ENCODE measurements at regions not wholly inside any gene's neighbourhood (a gene's known extent, or its start where the extent isn't known, plus 50 kb on each side); places are given as distances from the start of the nearest gene placed in this dataset.

- peaks cover 1% of the 10 kb centered on the region for H3K36me3 Mint-ChIP-seq (ENCODE audit: insufficient read depth)
- no peak for TF ChIP-seq CTCF (IDR thresholded peaks at IDR 0.05; ENCODE audit: unreplicated experiment)
- peaks cover 4% of the 10 kb centered on the region for H3K27me3 Mint-ChIP-seq
- H3K4me1 Mint-ChIP-seq (ENCODE audit: low read depth), result no peaks in the 10 kb centered on the region
- DNase-seq (ENCODE audit: low spot score, unreplicated experiment), result no peak
- H3K9me3 Mint-ChIP-seq (ENCODE audit: low read depth), result peaks cover 14% of the 10 kb centered on the region
- H3K27ac Mint-ChIP-seq, result no peak overlapping the region
- no peak overlapping the region for H3K4me3 Mint-ChIP-seq (ENCODE audit: low read depth)
Measured at GRCh38 chr5:168059131-168059530, 232.3 kb upstream of the WWC1 start.

DNA sequence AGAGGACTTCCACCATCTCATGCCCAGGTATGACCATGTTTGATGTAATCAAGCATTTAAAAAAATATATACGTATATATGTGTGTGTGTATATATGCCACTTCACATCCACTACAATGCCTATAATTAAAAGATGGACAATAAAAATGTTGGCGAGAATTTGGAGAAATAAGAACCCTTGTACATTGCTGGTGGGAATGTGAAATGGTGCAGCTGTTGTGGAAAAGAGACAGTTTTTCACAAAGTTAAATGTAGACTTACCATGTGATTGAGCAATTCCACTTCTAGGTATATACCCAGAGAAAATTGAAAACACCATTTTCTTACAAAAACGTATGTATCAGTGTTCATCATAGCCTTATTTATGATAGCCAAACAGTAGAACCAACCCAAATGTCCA, 229.2 kb upstream of the WWC1 start:
- H3K27me3 Mint-ChIP-seq, result no peaks in the 10 kb centered on the region
- H3K36me3 Mint-ChIP-seq (ENCODE audit: insufficient read depth), result peaks cover 1% of the 10 kb centered on the region
- peaks cover 1% of the 10 kb centered on the region for H3K4me1 Mint-ChIP-seq (ENCODE audit: low read depth)
- peaks cover 11% of the 10 kb centered on the region for H3K9me3 Mint-ChIP-seq (ENCODE audit: low read depth)
- DNase-seq (ENCODE audit: low spot score, unreplicated experiment), result no peak
- no peak overlapping the region for H3K4me3 Mint-ChIP-seq (ENCODE audit: low read depth)
- no peak for TF ChIP-seq CTCF (IDR thresholded peaks at IDR 0.05; ENCODE audit: unreplicated experiment)
- H3K27ac Mint-ChIP-seq, result no peak overlapping the region

DNA sequence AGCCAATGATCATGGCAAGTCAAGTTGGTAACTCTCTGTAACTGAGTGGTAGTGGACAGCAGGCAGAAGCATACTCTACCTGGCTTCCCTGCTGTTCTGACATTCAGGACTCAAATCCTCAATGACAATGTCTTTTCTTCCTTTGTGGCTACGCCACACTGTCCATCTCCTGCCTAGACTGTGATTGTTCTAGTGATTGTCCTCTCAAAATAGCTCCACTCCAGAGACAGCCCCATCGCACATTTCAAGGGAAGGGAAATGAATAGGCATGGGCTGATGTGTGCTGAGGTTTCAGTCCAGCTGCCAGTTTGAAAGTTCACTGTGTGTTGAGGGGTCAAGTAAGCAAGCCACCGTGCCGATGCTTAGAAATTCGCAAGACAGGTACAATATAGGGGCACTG, 227.0 kb upstream of the WWC1 start:
- Mint-ChIP-seq H3K4me3 (ENCODE audit: low read depth) (no peak overlapping the region), H3K27me3 (peaks cover 7% of the 10 kb centered on the region), H3K9me3 (ENCODE audit: low read depth) (no peaks in the 10 kb centered on the region), H3K36me3 (ENCODE audit: insufficient read depth) (no peaks in the 10 kb centered on the region), H3K27ac (no peak overlapping the region), H3K4me1 (ENCODE audit: low read depth) (peaks cover 1% of the 10 kb centered on the region)
- no peak for DNase-seq (ENCODE audit: low spot score, unreplicated experiment)
- no peak for TF ChIP-seq CTCF (IDR thresholded peaks at IDR 0.05; ENCODE audit: unreplicated experiment)

- H3K36me3 Mint-ChIP-seq (ENCODE audit: insufficient read depth), result no peaks in the 10 kb centered on the region
- H3K27ac Mint-ChIP-seq, result no peak overlapping the region
- no peaks in the 10 kb centered on the region for H3K9me3 Mint-ChIP-seq (ENCODE audit: low read depth)
- no peak overlapping the region for H3K4me3 Mint-ChIP-seq (ENCODE audit: low read depth)
- no peak for DNase-seq (ENCODE audit: low spot score, unreplicated experiment)
- TF ChIP-seq CTCF (IDR thresholded peaks at IDR 0.05; ENCODE audit: unreplicated experiment), result no peak
- H3K27me3 Mint-ChIP-seq, result peaks cover 12% of the 10 kb centered on the region
- H3K4me1 Mint-ChIP-seq (ENCODE audit: low read depth), result peaks cover 1% of the 10 kb centered on the region
Measured at GRCh38 chr5:168064933-168065622, 226.4 kb upstream of the WWC1 start.

DNA sequence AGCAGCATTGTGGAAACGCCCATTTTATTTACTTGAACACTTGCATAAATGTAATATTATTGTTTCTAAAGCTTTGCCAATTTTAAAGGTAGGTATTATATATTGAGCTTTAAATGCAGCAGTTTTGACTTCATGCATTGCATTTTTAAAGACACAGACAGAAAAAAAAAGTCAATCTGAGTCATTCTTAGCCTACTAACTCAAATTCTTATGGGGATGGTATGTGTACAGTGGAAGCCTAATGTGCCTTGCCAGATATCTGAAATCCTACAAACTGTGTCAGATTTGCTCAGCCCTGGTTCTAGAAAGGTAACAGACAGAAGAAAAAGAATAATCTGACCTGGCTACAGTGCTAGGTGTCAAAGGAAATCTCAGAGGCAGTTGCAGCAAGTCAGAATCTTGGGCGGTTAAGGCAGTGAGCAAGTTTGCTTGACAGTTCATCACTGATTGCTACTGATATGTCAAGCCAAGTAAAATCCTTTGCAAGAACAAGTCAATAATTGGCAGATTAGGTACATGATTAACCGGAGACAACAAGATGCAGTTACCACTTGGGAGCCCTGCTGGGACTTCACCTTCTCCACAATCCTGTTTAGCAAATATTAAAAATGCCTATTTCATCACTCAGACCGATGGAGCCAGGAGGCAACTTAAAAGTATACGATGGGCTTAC, 224.8 kb upstream of the WWC1 start:
- no peak for DNase-seq (ENCODE audit: low spot score, unreplicated experiment)
- H3K27me3 Mint-ChIP-seq, result peaks cover 12% of the 10 kb centered on the region

More for the DNA sequence above, 224.8 kb upstream of the WWC1 start:
- Mint-ChIP-seq H3K27ac (no peak overlapping the region), H3K9me3 (ENCODE audit: low read depth) (no peaks in the 10 kb centered on the region), H3K36me3 (ENCODE audit: insufficient read depth) (no peaks in the 10 kb centered on the region), H3K4me3 (ENCODE audit: low read depth) (no peak overlapping the region), H3K4me1 (ENCODE audit: low read depth) (peaks cover 1% of the 10 kb centered on the region)
- TF ChIP-seq CTCF (IDR thresholded peaks at IDR 0.05; ENCODE audit: unreplicated experiment), result no peak
